HL-60 (cell line): ENCODE measurements at regions not wholly inside any gene's neighbourhood (a gene's known extent, or its start where the extent isn't known, plus 50 kb on each side); places are given as distances from the start of the nearest gene placed in this dataset.

Experiments
- DNase-seq, 2 experiments: peaks; one replicate each; pipeline ENCODE4 v3.0.0-alpha.2; 2010 to 2020; ENCODE audit warnings: low read depth in 1 of 2, low spot score in 1 of 2
- H3K27ac ChIP-seq: fragments of 250-450 bp; sonication (Bioruptor Pico); replicated peaks from 2 replicates; pipeline ENCODE4 v1.5.1; 2020; ENCODE audit warnings: mild to moderate bottlenecking, moderate library complexity
- H3K27me3 ChIP-seq: fragments of 250-450 bp; sonication (Bioruptor Pico); 2 replicates; pipeline ENCODE4 v1.5.1; 2021; ENCODE audit warnings: mild to moderate bottlenecking, moderate library complexity; ENCODE audit not compliant: insufficient read depth, poor library complexity, severe bottlenecking
- H3K4me3 ChIP-seq: replicated peaks from 2 replicates; pipeline ENCODE4 v1.5.1; 2011; ENCODE audit warnings: mild to moderate bottlenecking, control low read depth, low read length; ENCODE audit not compliant: insufficient read depth
- GABPA ChIP-seq: IDR thresholded peaks from 2 replicates; pipeline ENCODE4 v1.6.1; 2012; ENCODE audit warnings: low read depth
- POLR2AphosphoS5 ChIP-seq: IDR thresholded peaks from 2 replicates; pipeline ENCODE4 v1.6.1; 2012; ENCODE audit warnings: low read depth
- SPI1 ChIP-seq: IDR thresholded peaks from 2 replicates; pipeline ENCODE4 v1.6.1; 2012; ENCODE audit warnings: low read depth, mild to moderate bottlenecking, borderline replicate concordance
- TF ChIP-seq, protein P1 (sequence below): IDR thresholded peaks from one replicate; pipeline ENCODE4 v1.5.1; 2011; ENCODE audit warnings: low read length, control low read depth, inconsistent platforms; ENCODE audit not compliant: insufficient read depth
- TF ChIP-seq, protein P2 (sequence below): IDR thresholded peaks from 2 replicates; pipeline ENCODE4 v1.6.1; 2012; ENCODE audit warnings: low read depth; ENCODE audit not compliant: insufficient replicate concordance

DNA sequence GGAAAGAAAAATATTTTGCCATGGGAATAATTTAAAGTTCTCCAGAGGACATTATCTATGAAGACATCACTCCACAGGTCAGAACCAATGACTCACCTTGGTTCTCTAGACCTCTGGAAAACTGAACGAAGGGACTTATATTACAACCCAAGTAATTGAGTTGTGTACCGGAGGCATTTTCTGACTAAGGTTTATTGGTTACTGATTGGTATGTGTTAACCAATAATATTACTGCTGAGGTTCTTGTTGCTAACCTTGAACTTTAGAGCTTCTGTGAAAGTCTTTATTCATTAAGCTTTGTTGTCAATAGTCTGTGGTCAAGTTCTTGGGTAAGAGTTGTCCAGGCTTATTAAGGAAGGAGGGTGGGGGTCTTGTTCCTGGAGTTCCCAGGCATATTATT is 78.1 kb upstream of the MTPN start:
- no peak for DNase-seq
- H3K4me3 ChIP-seq = no peak overlapping the region
- H3K27me3 ChIP-seq = peaks cover 5% of the 10 kb centered on the region
- no peak for TF ChIP-seq POLR2AphosphoS5
- TF ChIP-seq, protein P1, sequence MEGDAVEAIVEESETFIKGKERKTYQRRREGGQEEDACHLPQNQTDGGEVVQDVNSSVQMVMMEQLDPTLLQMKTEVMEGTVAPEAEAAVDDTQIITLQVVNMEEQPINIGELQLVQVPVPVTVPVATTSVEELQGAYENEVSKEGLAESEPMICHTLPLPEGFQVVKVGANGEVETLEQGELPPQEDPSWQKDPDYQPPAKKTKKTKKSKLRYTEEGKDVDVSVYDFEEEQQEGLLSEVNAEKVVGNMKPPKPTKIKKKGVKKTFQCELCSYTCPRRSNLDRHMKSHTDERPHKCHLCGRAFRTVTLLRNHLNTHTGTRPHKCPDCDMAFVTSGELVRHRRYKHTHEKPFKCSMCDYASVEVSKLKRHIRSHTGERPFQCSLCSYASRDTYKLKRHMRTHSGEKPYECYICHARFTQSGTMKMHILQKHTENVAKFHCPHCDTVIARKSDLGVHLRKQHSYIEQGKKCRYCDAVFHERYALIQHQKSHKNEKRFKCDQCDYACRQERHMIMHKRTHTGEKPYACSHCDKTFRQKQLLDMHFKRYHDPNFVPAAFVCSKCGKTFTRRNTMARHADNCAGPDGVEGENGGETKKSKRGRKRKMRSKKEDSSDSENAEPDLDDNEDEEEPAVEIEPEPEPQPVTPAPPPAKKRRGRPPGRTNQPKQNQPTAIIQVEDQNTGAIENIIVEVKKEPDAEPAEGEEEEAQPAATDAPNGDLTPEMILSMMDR = no peak
- TF ChIP-seq SPI1 = no peak
- TF ChIP-seq, protein P2, sequence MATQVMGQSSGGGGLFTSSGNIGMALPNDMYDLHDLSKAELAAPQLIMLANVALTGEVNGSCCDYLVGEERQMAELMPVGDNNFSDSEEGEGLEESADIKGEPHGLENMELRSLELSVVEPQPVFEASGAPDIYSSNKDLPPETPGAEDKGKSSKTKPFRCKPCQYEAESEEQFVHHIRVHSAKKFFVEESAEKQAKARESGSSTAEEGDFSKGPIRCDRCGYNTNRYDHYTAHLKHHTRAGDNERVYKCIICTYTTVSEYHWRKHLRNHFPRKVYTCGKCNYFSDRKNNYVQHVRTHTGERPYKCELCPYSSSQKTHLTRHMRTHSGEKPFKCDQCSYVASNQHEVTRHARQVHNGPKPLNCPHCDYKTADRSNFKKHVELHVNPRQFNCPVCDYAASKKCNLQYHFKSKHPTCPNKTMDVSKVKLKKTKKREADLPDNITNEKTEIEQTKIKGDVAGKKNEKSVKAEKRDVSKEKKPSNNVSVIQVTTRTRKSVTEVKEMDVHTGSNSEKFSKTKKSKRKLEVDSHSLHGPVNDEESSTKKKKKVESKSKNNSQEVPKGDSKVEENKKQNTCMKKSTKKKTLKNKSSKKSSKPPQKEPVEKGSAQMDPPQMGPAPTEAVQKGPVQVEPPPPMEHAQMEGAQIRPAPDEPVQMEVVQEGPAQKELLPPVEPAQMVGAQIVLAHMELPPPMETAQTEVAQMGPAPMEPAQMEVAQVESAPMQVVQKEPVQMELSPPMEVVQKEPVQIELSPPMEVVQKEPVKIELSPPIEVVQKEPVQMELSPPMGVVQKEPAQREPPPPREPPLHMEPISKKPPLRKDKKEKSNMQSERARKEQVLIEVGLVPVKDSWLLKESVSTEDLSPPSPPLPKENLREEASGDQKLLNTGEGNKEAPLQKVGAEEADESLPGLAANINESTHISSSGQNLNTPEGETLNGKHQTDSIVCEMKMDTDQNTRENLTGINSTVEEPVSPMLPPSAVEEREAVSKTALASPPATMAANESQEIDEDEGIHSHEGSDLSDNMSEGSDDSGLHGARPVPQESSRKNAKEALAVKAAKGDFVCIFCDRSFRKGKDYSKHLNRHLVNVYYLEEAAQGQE = no peak
- no peak for TF ChIP-seq GABPA
- H3K27ac ChIP-seq = no peak overlapping the region

DNA sequence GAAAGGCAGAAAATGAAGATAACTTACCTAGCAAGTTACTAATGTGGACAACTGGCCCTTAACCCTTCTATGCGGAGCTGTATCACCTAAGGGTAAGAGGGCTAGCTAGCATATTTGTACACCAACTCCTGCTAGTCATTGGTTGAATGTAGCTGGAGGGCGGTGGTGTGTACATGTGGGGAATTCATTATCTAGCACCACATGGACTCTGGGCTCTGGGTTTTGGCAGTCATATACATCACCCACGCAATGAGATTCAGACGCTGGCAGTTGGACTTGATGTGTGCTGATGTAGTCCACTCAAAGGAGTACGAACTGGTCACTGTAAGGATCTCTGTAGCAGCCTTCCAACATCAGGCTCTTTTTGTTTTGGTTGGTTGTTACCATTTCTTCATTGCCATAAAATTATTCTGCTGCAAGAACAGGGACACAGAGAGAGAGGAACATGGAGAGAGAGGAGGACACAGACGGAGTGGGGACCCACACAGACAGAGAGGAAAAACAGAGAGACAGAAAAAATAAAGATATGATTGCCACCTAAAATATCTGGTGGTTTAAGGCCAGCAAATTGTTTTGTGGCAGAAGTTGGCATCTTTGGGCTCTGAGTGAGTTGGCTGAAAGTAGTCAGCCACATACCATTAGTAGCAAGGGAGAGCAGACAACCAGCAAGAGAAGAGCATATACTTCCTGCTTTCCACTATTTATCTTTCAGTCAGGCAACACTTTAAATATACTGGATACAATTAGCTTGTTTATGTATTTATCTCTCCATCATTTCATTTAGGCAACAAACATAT is 76.7 kb upstream of the MTPN start:
- DNase-seq = no peak
- Histone ChIP-seq H3K4me3 (no peak overlapping the region), H3K27ac (no peak overlapping the region), H3K27me3 (peaks cover 5% of the 10 kb centered on the region)
- no peak for TF ChIP-seq GABPA
- TF ChIP-seq POLR2AphosphoS5 = no peak
- TF ChIP-seq SPI1 = no peak

DNA sequence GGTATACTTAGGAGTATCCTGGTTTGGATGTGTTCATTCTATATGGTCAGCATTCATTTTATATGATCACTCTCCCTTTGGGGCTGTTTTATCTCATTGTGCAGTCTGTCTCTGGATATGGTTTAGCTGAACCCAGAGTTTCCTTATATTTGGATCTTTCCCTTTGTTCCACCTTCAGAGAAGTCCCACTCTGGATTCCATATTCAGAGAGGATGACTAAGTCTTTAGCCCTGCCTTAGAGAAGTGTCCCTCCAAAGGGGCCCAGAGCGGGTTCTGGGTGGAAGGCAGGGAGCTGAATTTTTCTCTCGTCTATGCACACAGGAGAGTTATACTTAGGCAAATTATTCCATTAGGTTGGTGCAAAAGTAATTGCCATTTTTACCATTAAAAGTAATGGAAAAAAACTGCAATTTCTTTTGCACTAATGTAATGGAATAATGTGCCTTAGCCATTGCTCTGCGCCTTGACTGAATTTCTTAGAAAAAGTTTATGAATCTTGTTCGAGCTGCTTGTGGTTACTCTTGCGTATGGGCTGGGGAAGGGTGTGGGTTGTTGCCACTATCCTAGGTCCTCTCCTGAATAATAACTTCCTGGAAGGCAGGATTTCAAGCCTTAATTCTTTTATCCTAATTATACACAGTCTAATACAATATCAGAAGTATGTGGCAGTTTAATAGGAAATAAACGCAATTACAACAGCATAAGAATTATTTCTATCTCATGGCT is 74.2 kb upstream of the MTPN start:
- Histone ChIP-seq H3K27me3 (peaks cover 9% of the 10 kb centered on the region), H3K4me3 (no peak overlapping the region), H3K27ac (no peak overlapping the region)
- TF ChIP-seq, protein P2 = no peak
- no peak for TF ChIP-seq SPI1
- TF ChIP-seq, protein P1 = no peak
- no peak for TF ChIP-seq POLR2AphosphoS5
- no peak for TF ChIP-seq GABPA
- DNase-seq = no peak

DNA sequence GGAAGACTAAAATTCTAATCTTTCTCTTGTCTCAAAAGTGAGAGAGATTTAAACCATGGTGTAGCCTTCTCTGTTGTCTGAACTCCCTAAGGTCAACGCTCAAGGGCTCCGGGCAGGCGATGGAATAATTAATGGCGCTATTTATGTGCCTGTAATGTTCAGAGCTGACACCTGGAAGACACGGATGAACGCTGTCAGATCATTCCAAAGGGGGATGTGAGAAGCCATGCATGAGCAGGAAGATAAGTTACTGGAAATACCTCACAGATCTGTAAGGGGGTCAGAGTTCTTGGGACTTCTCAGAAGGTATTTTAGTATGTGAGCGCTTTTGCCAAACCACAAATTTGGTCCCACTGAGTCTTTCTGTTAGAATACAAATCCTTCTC is 73.3 kb upstream of the MTPN start:
- TF ChIP-seq GABPA (no peak), POLR2AphosphoS5 (no peak), SPI1 (no peak)
- TF ChIP-seq, protein P1 = no peak
- TF ChIP-seq, protein P2 = no peak
- no peak for DNase-seq
- Histone ChIP-seq H3K4me3 (no peak overlapping the region), H3K27ac (no peak overlapping the region), H3K27me3 (peaks cover 4% of the 10 kb centered on the region)
